Adrenal gland (tissue), 9 donors: ENCODE measurements at regions not wholly inside any gene's neighbourhood (a gene's known extent, or its start where the extent isn't known, plus 50 kb on each side); places are given as distances from the start of the nearest gene placed in this dataset.

ENCODE experiments used
- DNase-seq, 7 donors: peaks; one replicate each; pipeline ENCODE4 v3.0.0-alpha.2; 2019 to 2020
- H3K27ac ChIP-seq, 5 donors: fragments of 200-600 bp; sonication (generic) in 4 of 5; 1 replicate in 3 of 5; 2 replicates in 2 of 5; pipeline versions ENCODE4 v1.5.1 to v1.8.0; 2016 to 2020; ENCODE audit warnings: mild to moderate bottlenecking in 1 of 5
- H3K27me3 ChIP-seq: fragments of 200-600 bp; 2 replicates; pipeline ENCODE4 v1.8.0; 2021
- H3K36me3 ChIP-seq, 2 donors: fragments of 200-600 bp; replicated peaks in 1 of 2; 1 replicate in 1 of 2; 2 replicates in 1 of 2; pipeline versions ENCODE4 v1.5.1 to v1.8.0; 2018 to 2022
- H3K4me1 ChIP-seq, 2 donors: fragments of 200-600 bp; replicated peaks in 1 of 2; 1 replicate in 1 of 2; 2 replicates in 1 of 2; pipeline versions ENCODE4 v1.5.1 to v1.8.0; 2018 to 2021
- H3K4me3 ChIP-seq, 4 donors: fragments of 200-600 bp; sonication (generic) in 3 of 4; one replicate each; pipeline ENCODE4 v1.5.1; 2016 to 2018
- H3K9me3 ChIP-seq, 3 donors: fragments of 200-600 bp; sonication (generic) in 1 of 3; replicated peaks in 1 of 3; 1 replicate in 2 of 3; 2 replicates in 1 of 3; pipeline versions ENCODE4 v1.5.1 to v1.8.0; 2016 to 2021
- POLR2A ChIP-seq, 2 donors: fragments of 450-650 bp; IDR thresholded peaks; one replicate each; pipeline ENCODE4 v1.6.1; 2017; ENCODE audit warnings: antibody characterized with exemption in 2 of 2, mild to moderate bottlenecking in 2 of 2, moderate library complexity in 1 of 2
- WGBS, 4 donors: extraction: QIAGEN DNeasy Blood & Tissue Kit in 2 of 4; methylation state at CpG; one replicate each; pipeline versions ENCODE4 v1.1.5 to v1.1.7; 2013 to 2017; 5-methylcytosine and 5-hydroxymethylcytosine counted together
- intact Hi-C, 2 donors: fragments of 100-400 bp; cut with DNase I; formaldehyde crosslinking; loops; one replicate each; pipeline versions ENCODE4 v1.14.1 to v1.15.0; 2022 to 2023
- TF ChIP-seq, protein P1 (sequence below), 6 experiments: fragments of 450-650 bp in 4 of 6; fragments of 200-600 bp in 2 of 6; sonication (generic) in 1 of 6; IDR thresholded peaks; 1 replicate in 5 of 6; 2 replicates in 1 of 6; pipeline versions ENCODE4 v1.5.1 to v1.8.0; 2016 to 2021; ENCODE audit warnings: antibody characterized with exemption in 6 of 6, mild to moderate bottlenecking in 2 of 6, moderate library complexity in 1 of 6
- donor health status: healthy with polysubstance abuse.
- donor health status: Bipolar disorder and iron deficiency.
- donor health status: DM: yes; HTN: yes; CAD: no.
- donor health status: DM: no; HTN: no; CAD: no.
- donor health status: DM: no; HTN: no; CAD: no.

DNA sequence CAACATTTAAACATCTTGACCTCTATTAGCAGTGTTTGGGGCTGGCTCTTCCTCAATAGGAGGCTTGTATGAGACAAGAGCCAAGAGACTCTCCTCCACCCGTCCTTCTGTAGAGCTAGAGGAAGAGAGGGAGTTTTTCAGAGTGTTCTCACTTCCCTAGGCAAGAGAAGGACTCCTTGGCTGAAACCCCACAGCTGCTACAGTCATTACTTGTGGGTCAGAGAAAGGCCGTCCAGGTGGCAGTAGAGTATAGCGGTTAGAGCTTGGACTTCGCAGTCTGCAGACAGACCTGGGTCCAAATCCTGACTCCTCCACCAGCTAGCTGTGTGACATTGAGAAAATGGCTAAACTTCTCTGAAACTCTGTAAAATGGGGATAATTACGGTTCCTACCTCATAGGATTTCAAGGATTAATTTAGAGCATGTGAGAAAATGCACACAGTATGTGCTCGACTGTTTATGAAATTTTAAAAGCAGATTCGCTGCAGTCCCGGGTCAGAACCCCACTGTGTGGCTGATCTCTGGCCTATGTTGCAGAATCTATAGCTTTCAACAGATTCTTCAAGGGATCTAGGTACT lies 80.8 kb upstream of the ARAP3 start:
- no peak overlapping the region for H3K4me3 ChIP-seq
- TF ChIP-seq POLR2A (IDR thresholded peaks at IDR 0.05): no peak
- TF ChIP-seq, protein P1, sequence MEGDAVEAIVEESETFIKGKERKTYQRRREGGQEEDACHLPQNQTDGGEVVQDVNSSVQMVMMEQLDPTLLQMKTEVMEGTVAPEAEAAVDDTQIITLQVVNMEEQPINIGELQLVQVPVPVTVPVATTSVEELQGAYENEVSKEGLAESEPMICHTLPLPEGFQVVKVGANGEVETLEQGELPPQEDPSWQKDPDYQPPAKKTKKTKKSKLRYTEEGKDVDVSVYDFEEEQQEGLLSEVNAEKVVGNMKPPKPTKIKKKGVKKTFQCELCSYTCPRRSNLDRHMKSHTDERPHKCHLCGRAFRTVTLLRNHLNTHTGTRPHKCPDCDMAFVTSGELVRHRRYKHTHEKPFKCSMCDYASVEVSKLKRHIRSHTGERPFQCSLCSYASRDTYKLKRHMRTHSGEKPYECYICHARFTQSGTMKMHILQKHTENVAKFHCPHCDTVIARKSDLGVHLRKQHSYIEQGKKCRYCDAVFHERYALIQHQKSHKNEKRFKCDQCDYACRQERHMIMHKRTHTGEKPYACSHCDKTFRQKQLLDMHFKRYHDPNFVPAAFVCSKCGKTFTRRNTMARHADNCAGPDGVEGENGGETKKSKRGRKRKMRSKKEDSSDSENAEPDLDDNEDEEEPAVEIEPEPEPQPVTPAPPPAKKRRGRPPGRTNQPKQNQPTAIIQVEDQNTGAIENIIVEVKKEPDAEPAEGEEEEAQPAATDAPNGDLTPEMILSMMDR (IDR thresholded peaks at IDR 0.05): no peak
- no peak overlapping the region for H3K27ac ChIP-seq
- H3K27me3 ChIP-seq: peaks cover 4% of the 10 kb centered on the region
- H3K36me3 ChIP-seq: no peaks in the 10 kb centered on the region
- DNase-seq: no peak
- WGBS, 4 donors: 63 to 84% (median 73%) methylated on average over 8 of the region's 8 CpGs
- H3K4me1 ChIP-seq: no peaks in the 10 kb centered on the region
- H3K9me3 ChIP-seq: no peaks in the 10 kb centered on the region
- intact Hi-C loops: no loop called here

DNA sequence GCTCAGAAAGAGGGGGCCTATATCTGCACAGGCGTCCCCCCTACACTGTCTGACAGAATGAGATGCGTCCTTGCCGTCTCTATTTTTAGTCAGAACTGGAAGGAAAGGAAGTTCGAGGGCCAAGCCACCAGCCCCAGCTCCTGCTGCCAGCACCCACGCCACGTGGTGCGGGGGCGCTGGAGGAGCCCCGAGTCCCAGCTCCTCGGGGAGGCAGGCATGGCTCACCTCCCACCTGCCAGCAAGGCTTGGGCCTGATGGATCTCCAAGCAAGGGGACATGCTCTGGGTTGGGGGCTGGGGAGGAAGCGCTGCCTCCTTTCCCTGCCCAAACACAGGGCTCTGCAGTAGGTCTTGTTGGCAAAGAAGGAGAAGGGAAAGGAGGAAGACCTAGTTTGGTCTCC lies 80.3 kb upstream of the ARAP3 start:
- no peak for DNase-seq
- Histone ChIP-seq H3K9me3 (no peaks in the 10 kb centered on the region), H3K27ac (no peak overlapping the region), H3K4me1 (no peaks in the 10 kb centered on the region), H3K4me3 (no peak overlapping the region), H3K36me3 (no peaks in the 10 kb centered on the region), H3K27me3 (peaks cover 8% of the 10 kb centered on the region)
- 42 to 64% (median 48%) methylated on average over 2 to 11 of the region's 11 CpGs for WGBS, 4 donors
- TF ChIP-seq POLR2A (IDR thresholded peaks at IDR 0.05): no peak
- TF ChIP-seq, protein P1 (IDR thresholded peaks at IDR 0.05): no peak
- intact Hi-C loops: no loop called here

DNA sequence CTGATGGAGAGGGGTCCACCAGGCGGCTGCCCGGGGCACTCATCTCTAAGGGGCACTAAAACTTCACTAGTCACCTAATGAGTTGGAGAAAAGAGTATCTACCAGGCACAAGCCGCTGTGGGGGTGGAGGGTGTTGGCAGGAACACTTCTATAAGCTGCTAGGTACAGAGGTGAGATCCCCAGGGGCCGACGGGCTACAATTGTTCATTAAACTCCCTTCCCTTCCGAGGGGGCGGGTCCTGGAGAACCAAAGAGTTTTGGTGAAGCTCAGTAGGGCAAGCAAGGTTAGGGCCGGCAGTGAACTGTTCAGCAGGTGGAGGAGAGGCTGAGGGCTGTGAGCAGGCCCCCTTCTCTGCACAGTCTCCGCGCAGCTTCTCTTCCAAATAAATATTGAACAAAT lies 78.7 kb upstream of the ARAP3 start:
- H3K4me3 ChIP-seq: no peak overlapping the region
- 64 to 77% (median 74%) methylated on average over 6 to 10 of the region's 10 CpGs for WGBS, 4 donors

DNA sequence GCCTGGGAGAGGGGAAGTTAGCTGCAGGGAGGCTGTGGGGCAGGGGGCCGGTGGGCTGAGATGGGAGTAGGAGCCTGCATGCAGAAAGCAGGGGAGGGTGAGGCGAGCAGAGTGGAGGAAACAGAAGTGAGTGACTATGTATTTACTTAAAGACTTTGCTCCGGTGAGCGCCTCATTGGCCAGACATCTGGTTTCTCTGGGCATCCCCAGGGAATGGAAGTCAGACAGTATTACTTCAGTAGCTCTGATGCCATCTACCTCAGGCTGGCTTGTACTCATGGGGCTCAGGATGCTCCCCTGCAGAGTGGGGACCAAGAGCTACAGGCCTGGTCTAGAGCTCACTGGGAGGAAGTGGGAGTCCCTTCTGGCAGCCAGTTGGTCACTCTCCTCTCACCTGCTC lies 78.2 kb upstream of the ARAP3 start:
- Histone ChIP-seq H3K27ac (no peak overlapping the region), H3K4me3 (no peak overlapping the region), H3K4me1 (no peaks in the 10 kb centered on the region), H3K9me3 (no peaks in the 10 kb centered on the region), H3K27me3 (peaks cover 8% of the 10 kb centered on the region), H3K36me3 (no peaks in the 10 kb centered on the region)
- 55 to 74% (median 68%) methylated on average over 4 of the region's 4 CpGs for WGBS, 4 donors
- intact Hi-C loops: no loop called here
- TF ChIP-seq, protein P1 (IDR thresholded peaks at IDR 0.05): no peak
- TF ChIP-seq POLR2A (IDR thresholded peaks at IDR 0.05): no peak
- DNase-seq: no peak

More for the DNA sequence above, 78.7 kb upstream of the ARAP3 start:
- TF ChIP-seq, protein P1 (IDR thresholded peaks at IDR 0.05): no peak
- no peak for TF ChIP-seq POLR2A (IDR thresholded peaks at IDR 0.05)
- Histone ChIP-seq H3K4me1 (no peaks in the 10 kb centered on the region), H3K27me3 (peaks cover 8% of the 10 kb centered on the region), H3K9me3 (no peaks in the 10 kb centered on the region), H3K36me3 (no peaks in the 10 kb centered on the region), H3K27ac (no peak overlapping the region)
- intact Hi-C loops: no loop called here
- DNase-seq: no peak
